ENCODE measurements at regions not wholly inside any gene's neighbourhood (a gene's known extent, or its start where the extent isn't known, plus 50 kb on each side); places are given as distances from the start of the nearest gene placed in this dataset.

GRCh38 chr13:100853434-100853833 is 178.8 kb upstream of the TMTC4 start:
- no peak overlapping the region for H2BK12ac ChIP-seq (ENCODE audit: insufficient read length, low read depth, low read length)
- H3K23ac ChIP-seq (ENCODE audit: insufficient read length, low read depth, low read length), result no peak overlapping the region
- no peak overlapping the region for H4K5ac ChIP-seq (ENCODE audit: insufficient read length, low read depth, low read length)
- no peak overlapping the region for H2BK5ac ChIP-seq (ENCODE audit: insufficient read length, low read length)
- no peak overlapping the region for H2BK15ac ChIP-seq (ENCODE audit: low read depth, low read length)
- Mint-ChIP-seq H3K27me3 (ENCODE audit: low read depth) (no peaks in the 10 kb centered on the region), H3K4me1 (peaks cover 10 to 15% of the 10 kb centered on the region in 2 experiments), H3K9me3 (no peaks in the 10 kb centered on the region; a peak in 3 of 5 replicates), H3K27ac (peak overlapping the region in 2 of 3 experiments; percentile 8 to 23; a peak in 2 of 7 replicates), H3K36me3 (ENCODE audit: insufficient read depth in 1 of 3, low read depth in 3 of 3) (peaks cover 0 to 6% (median 0%) of the 10 kb centered on the region in 3 experiments; a peak in 3 of 7 replicates), H3K4me3 (no peak overlapping the region)
- no peaks in the 10 kb centered on the region for H3K23me2 ChIP-seq (ENCODE audit: insufficient read length, low read depth, low read length, poor library complexity, severe bottlenecking)
- whole genome bisulfite sequencing (ENCODE audit: extremely low coverage, insufficient read length, low lambda C conversion rate), result no CpG with 5 or more reads among the region's 5 CpGs
- no peak overlapping the region for H3K56ac ChIP-seq (ENCODE audit: insufficient read length, low read depth, low read length)
- no peak overlapping the region for H3K18ac ChIP-seq (ENCODE audit: insufficient read length, low read depth, low read length)
- no peaks in the 10 kb centered on the region for H3K27me3 ChIP-seq (ENCODE audit: insufficient read depth, low read length)
- H3K79me2 ChIP-seq (ENCODE audit: insufficient read depth, low read length), result no peaks in the 10 kb centered on the region
- no peak overlapping the region for H4K91ac ChIP-seq (ENCODE audit: insufficient read length, low read depth, low read length)
- H3K4me1 ChIP-seq (ENCODE audit: insufficient read depth, low read length), result no peaks in the 10 kb centered on the region
- H2BK120ac ChIP-seq (ENCODE audit: low read depth, low read length, poor library complexity, severe bottlenecking), result no peak overlapping the region
- no peak overlapping the region for H3K27ac ChIP-seq (ENCODE audit: insufficient read length, low read depth, low read length)
- no peak overlapping the region; the same call in 1 of the 2 replicates for H3K4ac ChIP-seq (ENCODE audit: low read depth, low read length)
- H2BK20ac ChIP-seq (ENCODE audit: low read depth, low read length, poor library complexity, severe bottlenecking), result no peak overlapping the region
- no peak for TF ChIP-seq CTCF (conservative IDR thresholded peaks at IDR 0.05)
- no peak overlapping the region for H3K14ac ChIP-seq (ENCODE audit: insufficient read depth, low read length)
- H3T11ph ChIP-seq (ENCODE audit: low read length), result peak overlapping the region; percentile 83
- no peak overlapping the region for H3K4me2 ChIP-seq (ENCODE audit: insufficient read depth, insufficient read length, low read length)
- no peak overlapping the region for H4K8ac ChIP-seq (replicated peaks; ENCODE audit: insufficient read length, low read depth, low read length)
- H3K9me3 ChIP-seq (ENCODE audit: control insufficient read depth, low read depth, low read length), result no peaks in the 10 kb centered on the region
- no peak overlapping the region for H3K9ac ChIP-seq (ENCODE audit: extremely low read depth, insufficient read length, low read length)
- DNase-seq, result no peak
- no peak overlapping the region for H2AFZ ChIP-seq (ENCODE audit: low read length)
- no peaks in the 10 kb centered on the region for H3K79me1 ChIP-seq (ENCODE audit: insufficient read depth, low read depth, low read length, poor library complexity, severe bottlenecking)
- H4K20me1 ChIP-seq (ENCODE audit: control insufficient read depth, insufficient read depth, insufficient read length), result no peaks in the 10 kb centered on the region
- H2AK5ac ChIP-seq (ENCODE audit: insufficient read length, low read length), result no peak overlapping the region

Measured in H9 (cell line).